SK-N-MC (cell line): ENCODE measurements at regions not wholly inside any gene's neighbourhood (a gene's known extent, or its start where the extent isn't known, plus 50 kb on each side); places are given as distances from the start of the nearest gene placed in this dataset.

Experiments
- EZH2 ChIP-seq: fragments of 200-600 bp; sonication (generic); IDR thresholded peaks from one replicate; pipeline ENCODE4 v1.6.1; 2017; ENCODE audit warnings: antibody characterized with exemption
- POLR2AphosphoS5 ChIP-seq: IDR thresholded peaks from 2 replicates; pipeline ENCODE4 v1.6.1; 2012; ENCODE audit warnings: mild to moderate bottlenecking, low read depth, low read length, borderline replicate concordance

DNA sequence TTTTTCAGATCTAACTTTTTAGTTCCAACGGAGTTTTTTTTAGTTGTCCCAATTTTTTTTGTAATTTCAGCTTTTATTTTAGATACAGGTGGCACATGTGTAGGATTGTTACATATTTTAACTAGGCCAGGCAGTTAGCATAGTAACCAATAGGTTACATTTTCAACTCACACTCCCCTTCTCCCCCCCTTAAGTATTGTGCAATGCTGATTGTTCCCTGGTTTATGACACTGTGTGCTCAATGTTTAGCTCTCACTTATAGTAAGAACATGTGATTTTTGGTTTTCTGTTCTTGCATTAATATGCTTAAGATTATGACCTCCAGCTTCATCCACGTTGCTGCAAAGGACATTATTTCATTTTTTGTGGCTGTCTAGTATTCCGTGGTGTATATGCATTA is 503.2 kb downstream of the CDH9 start:
- TF ChIP-seq EZH2 (no peak), POLR2AphosphoS5 (no peak)
